CD4-positive, alpha-beta T cell treated with Interleukin-15 for 1 hour (primary cell): ENCODE measurements at regions not wholly inside any gene's neighbourhood (a gene's known extent, or its start where the extent isn't known, plus 50 kb on each side); places are given as distances from the start of the nearest gene placed in this dataset.
A peak's percentile ranks its signal among the peaks of the same experiment; 100 is the strongest.
"Not testable (repeated sequence)": the region's sequence is repeated elsewhere in the genome, so short reads cannot be mapped to it uniquely, and the experiment has no call there.

Experiments used
- DNase-seq: peaks from one replicate; pipeline ENCODE4 v3.0.0-alpha.2; 2020

- no peak for DNase-seq
Measured at GRCh38 chr4:26183017-26183416, 137.8 kb upstream of the RBPJ start.

- no peak for DNase-seq
Measured at GRCh38 chr4:26185436-26185835, 135.4 kb upstream of the RBPJ start.

- no peak for DNase-seq
Measured at GRCh38 chr4:26191353-26191752, 129.5 kb upstream of the RBPJ start.

- no peak for DNase-seq
Measured at GRCh38 chr4:26192899-26193869, 127.6 kb upstream of the RBPJ start.

- no peak for DNase-seq
Measured at GRCh38 chr4:26194764-26195163, 126.0 kb upstream of the RBPJ start.

GRCh38 chr4:26196567-26196966 lies 124.2 kb upstream of the RBPJ start:
- no peak for DNase-seq

GRCh38 chr4:26197018-26197779 lies 123.6 kb upstream of the RBPJ start:
- DNase-seq: peak; percentile 73

- not testable (repeated sequence) for DNase-seq
Measured at GRCh38 chr4:26198931-26199330, 121.9 kb upstream of the RBPJ start.

GRCh38 chr4:26199596-26199995 lies 121.2 kb upstream of the RBPJ start:
- no peak for DNase-seq

- DNase-seq: no peak
Measured at GRCh38 chr4:26201120-26201519, 119.7 kb upstream of the RBPJ start.

- no peak for DNase-seq
Measured at GRCh38 chr4:26204249-26204825, 116.5 kb upstream of the RBPJ start.

GRCh38 chr4:26204911-26205370 lies 115.9 kb upstream of the RBPJ start:
- DNase-seq: no peak

GRCh38 chr4:26206339-26206738 lies 114.5 kb upstream of the RBPJ start:
- no peak for DNase-seq

GRCh38 chr4:26206999-26207398 lies 113.8 kb upstream of the RBPJ start:
- no peak for DNase-seq

- no peak for DNase-seq
Measured at GRCh38 chr4:26207631-26208030, 113.2 kb upstream of the RBPJ start.

GRCh38 chr4:26208237-26208994 lies 112.4 kb upstream of the RBPJ start:
- no peak for DNase-seq

- DNase-seq: not testable (repeated sequence)
Measured at GRCh38 chr4:26209378-26209777, 111.4 kb upstream of the RBPJ start.

GRCh38 chr4:26212528-26212927 lies 108.3 kb upstream of the RBPJ start:
- DNase-seq: no peak

- no peak for DNase-seq
Measured at GRCh38 chr4:26213317-26213716, 107.5 kb upstream of the RBPJ start.

- DNase-seq: no peak
Measured at GRCh38 chr4:26214994-26215393, 105.8 kb upstream of the RBPJ start.

GRCh38 chr4:26215725-26216124 lies 105.1 kb upstream of the RBPJ start:
- DNase-seq: no peak

GRCh38 chr4:26217481-26217880 lies 103.3 kb upstream of the RBPJ start:
- DNase-seq: no peak
